ENCODE measurements at regions not wholly inside any gene's neighbourhood (a gene's known extent, or its start where the extent isn't known, plus 50 kb on each side); places are given as distances from the start of the nearest gene placed in this dataset.

- no peak for DNase-seq (ENCODE audit: low read depth)
Measured at GRCh38 chr22:44368611-44369292, 56.0 kb upstream of the SHISAL1 start.

DNA sequence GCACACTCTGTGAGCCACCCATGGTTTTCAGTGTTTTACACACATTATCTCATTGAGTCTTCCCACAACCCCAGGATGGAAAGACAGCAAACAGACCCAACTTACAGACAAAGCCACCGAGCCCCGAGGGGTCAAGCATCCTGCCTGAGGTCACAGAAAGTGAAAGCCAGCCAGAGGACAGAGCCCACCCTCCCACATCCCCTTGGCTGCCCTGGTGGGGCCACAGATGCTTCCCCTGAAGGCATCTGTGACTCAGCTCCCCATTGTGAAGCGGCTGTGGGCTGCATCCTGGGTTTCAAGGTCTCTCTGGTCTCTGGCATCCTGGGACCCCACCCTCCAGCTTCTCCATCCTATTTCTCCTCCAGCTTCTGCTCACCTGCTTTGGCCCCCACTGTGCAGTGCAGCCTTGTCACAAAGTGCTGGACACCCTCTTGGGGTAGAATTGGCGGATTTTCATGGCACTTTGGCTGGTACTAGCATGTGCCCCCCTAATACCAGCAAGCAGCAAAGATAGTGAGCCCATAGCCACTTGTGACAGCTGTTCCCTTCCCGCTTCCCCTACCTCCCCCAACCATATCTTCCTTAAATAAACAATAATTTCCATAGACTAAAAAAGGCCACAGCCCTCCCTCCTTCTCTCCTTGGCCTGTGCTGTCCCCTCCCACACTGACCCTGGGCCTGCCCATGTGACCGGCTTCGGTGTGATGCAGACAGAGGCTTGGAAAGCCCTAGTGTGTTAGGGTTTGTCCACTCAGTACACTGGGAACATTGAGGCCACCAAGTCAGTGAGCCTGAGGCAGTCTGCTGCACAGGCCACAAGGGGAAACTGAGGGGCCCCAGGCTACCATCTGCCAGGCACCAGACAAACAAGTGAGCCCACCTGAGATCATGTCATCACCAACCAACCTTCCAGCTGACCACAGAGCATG is 53.9 kb upstream of the SHISAL1 start:
- DNase-seq (ENCODE audit: low read depth) = no peak

- DNase-seq (ENCODE audit: low read depth) = no peak
Measured at GRCh38 chr22:44365832-44366231, 53.1 kb upstream of the SHISAL1 start.

DNA sequence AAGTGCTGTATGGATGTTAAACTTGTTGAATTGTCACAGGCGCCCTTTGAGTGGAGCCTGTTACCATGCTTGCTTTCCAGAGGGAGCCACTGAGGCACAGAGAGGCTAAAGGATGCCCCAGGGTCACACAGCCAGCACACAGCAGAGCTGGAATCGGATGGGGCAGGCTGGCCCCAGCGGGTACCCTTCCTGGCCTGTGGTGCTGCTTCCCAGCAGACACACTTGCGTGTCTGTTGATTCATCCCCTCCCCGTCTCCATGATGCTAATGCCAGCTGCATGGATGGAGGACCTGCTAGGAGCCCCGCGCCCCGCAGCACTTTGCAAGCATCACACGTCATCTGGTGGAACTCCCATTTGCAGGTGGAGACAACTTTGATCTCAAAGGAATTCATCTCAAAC is 52.4 kb upstream of the SHISAL1 start:
- no peak for DNase-seq (ENCODE audit: low read depth)

GRCh38 chr22:44364751-44365130 is 52.0 kb upstream of the SHISAL1 start:
- no peak for DNase-seq (ENCODE audit: low read depth)

DNA sequence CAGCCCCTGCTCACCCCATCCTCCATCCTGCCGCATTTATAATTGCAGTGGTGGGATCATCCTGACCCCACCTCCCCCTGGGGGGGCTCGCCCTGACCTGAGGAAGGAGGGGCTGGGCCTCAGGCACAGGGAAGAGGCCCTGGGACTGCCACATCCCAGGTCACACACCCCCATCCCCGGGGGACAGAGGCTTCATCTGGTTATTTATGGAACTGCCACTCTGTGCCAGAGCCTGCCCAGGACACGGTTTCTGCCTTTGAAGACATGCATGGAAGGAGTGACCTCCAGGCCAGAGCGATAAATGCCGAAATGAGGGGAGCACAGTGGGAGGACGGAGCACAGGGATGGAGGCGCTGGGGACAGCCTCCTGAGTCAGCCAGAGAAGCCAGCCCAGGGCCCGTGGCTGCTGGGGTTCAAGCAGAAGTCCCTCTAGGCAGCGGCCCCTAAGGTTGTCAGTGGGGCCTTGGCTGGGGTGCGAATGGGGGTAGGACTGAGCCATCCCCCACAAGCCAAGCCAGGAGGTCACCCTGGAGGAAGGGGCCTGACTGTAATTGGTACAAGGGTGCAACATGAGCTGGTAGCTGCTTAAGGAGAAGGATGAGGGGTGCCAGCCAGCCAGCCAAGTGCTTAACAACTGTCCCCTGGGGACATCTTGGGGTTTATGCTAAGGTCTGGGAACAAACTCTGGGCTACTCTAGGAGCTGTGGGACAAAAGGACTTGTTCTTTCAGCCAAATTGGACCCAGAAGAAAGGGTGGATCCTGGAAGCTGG is 51.4 kb upstream of the SHISAL1 start:
- DNase-seq (ENCODE audit: low read depth) = peak; percentile 15

- DNase-seq (ENCODE audit: low read depth) = peak; percentile 98
Measured at GRCh38 chr22:44363013-44363979, 50.5 kb upstream of the SHISAL1 start.

DNA sequence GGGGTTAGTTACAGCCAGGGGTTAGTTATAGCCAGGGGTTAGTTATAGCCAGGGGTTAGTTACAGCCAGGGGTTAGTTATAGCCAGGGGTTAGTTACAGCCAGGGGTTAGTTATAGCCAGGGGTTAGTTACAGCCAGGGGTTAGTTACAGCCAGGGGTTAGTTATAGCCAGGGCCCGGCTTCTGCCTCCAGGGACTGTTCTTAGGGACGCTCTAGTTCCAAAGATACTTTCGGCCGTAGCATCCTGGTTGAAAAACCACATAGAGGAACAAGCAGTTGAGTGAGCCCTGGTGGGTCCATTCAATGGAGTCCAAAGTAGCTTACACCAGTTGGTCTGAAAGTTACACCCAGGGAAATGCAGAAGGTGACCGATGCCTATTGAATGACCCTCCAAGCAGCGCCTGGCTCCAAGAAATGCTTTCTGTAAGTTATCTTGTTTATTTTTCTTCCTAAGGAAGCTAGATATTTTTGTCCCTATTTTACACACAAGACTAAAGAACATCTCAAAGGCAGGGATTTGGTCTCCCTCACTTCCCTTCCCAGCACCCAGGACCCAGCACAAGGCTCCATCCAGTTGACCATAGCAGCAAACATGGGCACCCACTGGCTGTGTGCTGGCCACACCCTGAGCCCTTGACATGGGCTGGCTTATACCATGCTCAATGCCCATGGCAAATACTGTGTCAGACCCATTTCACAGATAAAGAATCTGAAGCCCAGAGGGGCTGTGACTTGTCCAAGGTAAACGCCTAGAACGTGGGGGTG is 49.7 kb upstream of the SHISAL1 start:
- DNase-seq (ENCODE audit: low read depth) = peak; percentile 50

All from fibroblast of gingiva (primary cell).